Esophagus squamous epithelium (tissue), 4 donors: ENCODE measurements at regions not wholly inside any gene's neighbourhood (a gene's known extent, or its start where the extent isn't known, plus 50 kb on each side); places are given as distances from the start of the nearest gene placed in this dataset.

Experiments used
- CTCF ChIP-seq, 6 experiments: fragments of 450-650 bp in 4 of 6; fragments of 200-600 bp in 2 of 6; sonication (generic) in 2 of 6; IDR thresholded peaks; one replicate each; pipeline ENCODE4 v1.5.1; 2016 to 2019; ENCODE audit warnings: antibody characterized with exemption in 6 of 6, mild to moderate bottlenecking in 4 of 6, moderate library complexity in 4 of 6
- POLR2A ChIP-seq, 4 donors: fragments of 450-650 bp; IDR thresholded peaks; one replicate each; pipeline ENCODE4 v1.6.1; 2017; ENCODE audit warnings: antibody characterized with exemption in 4 of 4, mild to moderate bottlenecking in 4 of 4, moderate library complexity in 3 of 4

GRCh38 chr7:153091477-153091876, 331.9 kb downstream of the ACTR3B start:
- no peak for TF ChIP-seq CTCF (IDR thresholded peaks at IDR 0.05)
- TF ChIP-seq POLR2A (IDR thresholded peaks at IDR 0.05): no peak
